Adrenal gland (tissue), 9 donors: ENCODE measurements at regions not wholly inside any gene's neighbourhood (a gene's known extent, or its start where the extent isn't known, plus 50 kb on each side); places are given as distances from the start of the nearest gene placed in this dataset.
"Not testable (repeated sequence)": the region's sequence is repeated elsewhere in the genome, so short reads cannot be mapped to it uniquely, and the experiment has no call there.

ENCODE experiments used
- DNase-seq, 7 donors: peaks; one replicate each; pipeline ENCODE4 v3.0.0-alpha.2; 2019 to 2020
- H3K27ac ChIP-seq, 5 donors: fragments of 200-600 bp; sonication (generic) in 4 of 5; 1 replicate in 3 of 5; 2 replicates in 2 of 5; pipeline versions ENCODE4 v1.5.1 to v1.8.0; 2016 to 2020; ENCODE audit warnings: mild to moderate bottlenecking in 1 of 5
- H3K27me3 ChIP-seq: fragments of 200-600 bp; 2 replicates; pipeline ENCODE4 v1.8.0; 2021
- H3K36me3 ChIP-seq, 2 donors: fragments of 200-600 bp; replicated peaks in 1 of 2; 1 replicate in 1 of 2; 2 replicates in 1 of 2; pipeline versions ENCODE4 v1.5.1 to v1.8.0; 2018 to 2022
- H3K4me1 ChIP-seq, 2 donors: fragments of 200-600 bp; replicated peaks in 1 of 2; 1 replicate in 1 of 2; 2 replicates in 1 of 2; pipeline versions ENCODE4 v1.5.1 to v1.8.0; 2018 to 2021
- H3K4me3 ChIP-seq, 4 donors: fragments of 200-600 bp; sonication (generic) in 3 of 4; one replicate each; pipeline ENCODE4 v1.5.1; 2016 to 2018
- H3K9me3 ChIP-seq, 3 donors: fragments of 200-600 bp; sonication (generic) in 1 of 3; replicated peaks in 1 of 3; 1 replicate in 2 of 3; 2 replicates in 1 of 3; pipeline versions ENCODE4 v1.5.1 to v1.8.0; 2016 to 2021
- CTCF ChIP-seq, 6 experiments: fragments of 450-650 bp in 4 of 6; fragments of 200-600 bp in 2 of 6; sonication (generic) in 1 of 6; IDR thresholded peaks; 1 replicate in 5 of 6; 2 replicates in 1 of 6; pipeline versions ENCODE4 v1.5.1 to v1.8.0; 2016 to 2021; ENCODE audit warnings: antibody characterized with exemption in 6 of 6, mild to moderate bottlenecking in 2 of 6, moderate library complexity in 1 of 6
- POLR2A ChIP-seq, 2 donors: fragments of 450-650 bp; IDR thresholded peaks; one replicate each; pipeline ENCODE4 v1.6.1; 2017; ENCODE audit warnings: antibody characterized with exemption in 2 of 2, mild to moderate bottlenecking in 2 of 2, moderate library complexity in 1 of 2
- WGBS, 4 donors: extraction: QIAGEN DNeasy Blood & Tissue Kit in 2 of 4; methylation state at CpG; one replicate each; pipeline versions ENCODE4 v1.1.5 to v1.1.7; 2013 to 2017; 5-methylcytosine and 5-hydroxymethylcytosine counted together
- intact Hi-C, 2 donors: fragments of 100-400 bp; cut with DNase I; formaldehyde crosslinking; loops; one replicate each; pipeline versions ENCODE4 v1.14.1 to v1.15.0; 2022 to 2023
- donor health status: healthy with polysubstance abuse.
- donor health status: Bipolar disorder and iron deficiency.
- donor health status: DM: yes; HTN: yes; CAD: no.
- donor health status: DM: no; HTN: no; CAD: no.
- donor health status: DM: no; HTN: no; CAD: no.

GRCh38 chr10:3924344-3924743, 139.3 kb upstream of the KLF6 start:
- no peak for DNase-seq
- TF ChIP-seq CTCF (IDR thresholded peaks at IDR 0.05) (no peak), POLR2A (IDR thresholded peaks at IDR 0.05) (no peak)
- Histone ChIP-seq H3K4me3 (no peak overlapping the region), H3K9me3 (no peaks in the 10 kb centered on the region), H3K36me3 (no peaks in the 10 kb centered on the region), H3K27me3 (no peaks in the 10 kb centered on the region), H3K4me1 (no peaks in the 10 kb centered on the region), H3K27ac (no peak overlapping the region)
- intact Hi-C loops: no loop called here
- 70 to 78% (median 71%) methylated on average over 4 to 5 of the region's 5 CpGs for WGBS, 4 donors

GRCh38 chr10:3923033-3923432, 138.0 kb upstream of the KLF6 start:
- no peaks in the 10 kb centered on the region for H3K36me3 ChIP-seq
- intact Hi-C loops: no loop called here
- no peak for TF ChIP-seq POLR2A (IDR thresholded peaks at IDR 0.05)
- no peak for TF ChIP-seq CTCF (IDR thresholded peaks at IDR 0.05)
- no peak for DNase-seq
- H3K4me3 ChIP-seq: no peak overlapping the region
- no peaks in the 10 kb centered on the region for H3K4me1 ChIP-seq
- WGBS, 4 donors: 62 to 70% (median 67%) methylated on average over 3 to 4 of the region's 4 CpGs
- H3K27me3 ChIP-seq: no peaks in the 10 kb centered on the region
- no peak overlapping the region for H3K27ac ChIP-seq
- no peaks in the 10 kb centered on the region for H3K9me3 ChIP-seq

GRCh38 chr10:3919709-3920308, 134.8 kb upstream of the KLF6 start:
- no peak for TF ChIP-seq CTCF (IDR thresholded peaks at IDR 0.05)
- TF ChIP-seq POLR2A (IDR thresholded peaks at IDR 0.05): no peak
- Histone ChIP-seq H3K4me1 (no peaks in the 10 kb centered on the region), H3K27ac (no peak overlapping the region), H3K27me3 (no peaks in the 10 kb centered on the region), H3K4me3 (no peak overlapping the region), H3K36me3 (no peaks in the 10 kb centered on the region), H3K9me3 (no peaks in the 10 kb centered on the region)
- intact Hi-C loops: no loop called here
- WGBS, 4 donors: 24 to 36% (median 31%) methylated on average over 3 of the region's 3 CpGs
- DNase-seq: no peak

GRCh38 chr10:3917392-3917791, 132.4 kb upstream of the KLF6 start:
- WGBS, 4 donors: 77 to 89% (median 84%) methylated on average over 6 of the region's 6 CpGs
- H3K36me3 ChIP-seq, H3K4me3 ChIP-seq, intact Hi-C loops, H3K27me3 ChIP-seq, H3K9me3 ChIP-seq, H3K27ac ChIP-seq, H3K4me1 ChIP-seq, DNase-seq: not testable (repeated sequence)

- no peak overlapping the region for H3K4me3 ChIP-seq
- H3K27ac ChIP-seq: no peak overlapping the region
- WGBS, 4 donors: 75 to 81% (median 79%) methylated on average over 4 to 5 of the region's 5 CpGs
- H3K9me3 ChIP-seq: no peaks in the 10 kb centered on the region
- no peak for TF ChIP-seq CTCF (IDR thresholded peaks at IDR 0.05)
- no peak for TF ChIP-seq POLR2A (IDR thresholded peaks at IDR 0.05)
- intact Hi-C loops: no loop called here
- no peaks in the 10 kb centered on the region for H3K36me3 ChIP-seq
- no peaks in the 10 kb centered on the region for H3K4me1 ChIP-seq
- no peak for DNase-seq
- no peaks in the 10 kb centered on the region for H3K27me3 ChIP-seq
Measured at GRCh38 chr10:3914733-3915132, 129.7 kb upstream of the KLF6 start.
